HUES48 (cell line): ENCODE measurements at regions not wholly inside any gene's neighbourhood (a gene's known extent, or its start where the extent isn't known, plus 50 kb on each side); places are given as distances from the start of the nearest gene placed in this dataset.
"Not testable (repeated sequence)": the region's sequence is repeated elsewhere in the genome, so short reads cannot be mapped to it uniquely, and the experiment has no call there.

Experiments
- H3K27ac ChIP-seq: one replicate; pipeline ENCODE4 v1.7.0; 2013; ENCODE audit warnings: low read depth, low read length, inconsistent platforms
- H3K27me3 ChIP-seq: 2 replicates; pipeline ENCODE4 v1.6.1; 2013; ENCODE audit warnings: mild to moderate bottlenecking, low read length; ENCODE audit not compliant: control insufficient read depth, insufficient read depth
- H3K36me3 ChIP-seq: 2 replicates; pipeline ENCODE4 v1.6.1; 2013; ENCODE audit warnings: low read length; ENCODE audit not compliant: control insufficient read depth, insufficient read depth
- H3K4me1 ChIP-seq: 2 replicates; pipeline ENCODE4 v1.6.1; 2013; ENCODE audit warnings: mild to moderate bottlenecking, low read length; ENCODE audit not compliant: control insufficient read depth, insufficient read depth
- H3K4me3 ChIP-seq: 2 replicates; pipeline ENCODE4 v1.5.1; 2013; ENCODE audit warnings: mild to moderate bottlenecking, low read depth, low read length
- H3K9ac ChIP-seq: 2 replicates; pipeline ENCODE4 v1.6.1; 2013; ENCODE audit warnings: mild to moderate bottlenecking, low read depth, low read length, moderate library complexity
- H3K9me3 ChIP-seq: 2 replicates; pipeline ENCODE4 v1.6.1; 2013; ENCODE audit warnings: low read length; ENCODE audit not compliant: control insufficient read depth, insufficient read depth

GRCh38 chr4:54409270-54409817 is 180.3 kb downstream of the PDGFRA start:
- H3K27me3 ChIP-seq, H3K4me3 ChIP-seq, H3K36me3 ChIP-seq, H3K27ac ChIP-seq, H3K9me3 ChIP-seq, H3K9ac ChIP-seq: not testable (repeated sequence)
- peaks cover 14% of the 10 kb centered on the region; the same call in 1 of the 2 replicates for H3K4me1 ChIP-seq

DNA sequence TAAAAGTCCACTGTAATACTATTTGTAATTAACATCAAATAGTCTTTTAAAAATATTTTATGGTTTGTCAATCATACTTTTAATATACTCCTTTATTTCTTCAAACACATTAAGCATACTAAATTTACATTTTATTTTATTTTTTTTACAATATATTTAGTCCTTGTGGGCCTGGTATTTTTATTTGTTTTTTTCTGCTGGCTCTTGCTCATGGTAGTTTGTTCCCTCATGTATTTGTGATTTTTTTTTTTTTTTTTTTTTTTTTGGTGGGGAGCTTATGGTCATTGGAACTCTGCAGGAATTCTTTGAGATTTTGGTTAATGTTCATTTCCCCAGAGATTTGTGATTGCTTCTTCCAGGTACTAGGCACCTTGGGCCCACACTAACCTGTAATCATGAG is 185.5 kb downstream of the PDGFRA start:
- Histone ChIP-seq H3K4me1 (peaks cover 3% of the 10 kb centered on the region), H3K36me3 (no peaks in the 10 kb centered on the region), H3K27ac (no peak overlapping the region), H3K9ac (no peak overlapping the region), H3K4me3 (no peak overlapping the region), H3K27me3 (no peaks in the 10 kb centered on the region), H3K9me3 (no peaks in the 10 kb centered on the region)

- Histone ChIP-seq H3K36me3 (no peaks in the 10 kb centered on the region), H3K4me3 (no peak overlapping the region), H3K4me1 (no peaks in the 10 kb centered on the region; the same call in 1 of the 2 replicates)
These were observed 188.4 kb downstream of the PDGFRA start for GRCh38 chr4:54417476-54417875.

GRCh38 chr4:54418468-54418867 is 189.4 kb downstream of the PDGFRA start:
- H3K4me3 ChIP-seq, result no peak overlapping the region
- no peaks in the 10 kb centered on the region for H3K36me3 ChIP-seq
- no peak overlapping the region for H3K27ac ChIP-seq
- no peaks in the 10 kb centered on the region; the same call in 1 of the 2 replicates for H3K4me1 ChIP-seq
- H3K27me3 ChIP-seq, result no peaks in the 10 kb centered on the region
- no peaks in the 10 kb centered on the region for H3K9me3 ChIP-seq
- H3K9ac ChIP-seq, result no peak overlapping the region

More at GRCh38 chr4:54417476-54417875, 188.4 kb downstream of the PDGFRA start:
- Histone ChIP-seq H3K9ac (no peak overlapping the region), H3K27me3 (no peaks in the 10 kb centered on the region), H3K9me3 (no peaks in the 10 kb centered on the region), H3K27ac (no peak overlapping the region)

DNA sequence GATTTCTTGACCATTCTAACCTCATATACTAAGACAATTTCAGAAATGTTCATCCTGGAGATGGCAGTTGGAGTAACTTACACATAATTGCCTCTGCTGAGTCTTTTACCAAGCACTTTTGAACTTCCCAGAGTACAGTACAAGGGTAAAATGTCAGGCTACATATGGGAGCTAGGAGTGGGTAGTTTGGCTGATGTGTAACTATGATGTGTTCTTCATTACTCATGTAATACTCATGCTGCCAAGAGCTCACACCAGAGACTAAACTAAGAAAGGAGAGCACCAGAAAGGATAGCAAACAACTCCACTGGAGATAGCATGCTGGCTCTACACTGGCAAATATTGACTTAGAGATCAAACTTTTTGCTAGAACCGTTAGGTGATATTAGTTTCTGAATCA is 194.0 kb downstream of the PDGFRA start:
- no peak overlapping the region for H3K27ac ChIP-seq
- H3K9me3 ChIP-seq, result no peaks in the 10 kb centered on the region
- H3K36me3 ChIP-seq, result no peaks in the 10 kb centered on the region
- H3K27me3 ChIP-seq, result no peaks in the 10 kb centered on the region; the same call in 1 of the 2 replicates
- no peak overlapping the region for H3K9ac ChIP-seq
- H3K4me3 ChIP-seq, result no peak overlapping the region
- H3K4me1 ChIP-seq, result peaks cover 8% of the 10 kb centered on the region; the same call in 1 of the 2 replicates

GRCh38 chr4:54427826-54428225 is 198.7 kb downstream of the PDGFRA start:
- Histone ChIP-seq H3K4me1 (peaks cover 8% of the 10 kb centered on the region; the same call in 1 of the 2 replicates), H3K27me3 (no peaks in the 10 kb centered on the region; the same call in 1 of the 2 replicates)

GRCh38 chr4:54428940-54429339 is 199.8 kb downstream of the PDGFRA start:
- Histone ChIP-seq H3K9me3 (no peaks in the 10 kb centered on the region), H3K36me3 (no peaks in the 10 kb centered on the region), H3K4me1 (peaks cover 8% of the 10 kb centered on the region; the same call in 1 of the 2 replicates), H3K27ac (no peak overlapping the region), H3K4me3 (no peak overlapping the region), H3K27me3 (no peaks in the 10 kb centered on the region; the same call in 1 of the 2 replicates), H3K9ac (no peak overlapping the region)

More at GRCh38 chr4:54427826-54428225, 198.7 kb downstream of the PDGFRA start:
- H3K9me3 ChIP-seq, result no peaks in the 10 kb centered on the region
- H3K4me3 ChIP-seq, result no peak overlapping the region
- H3K36me3 ChIP-seq, result no peaks in the 10 kb centered on the region
- no peak overlapping the region for H3K27ac ChIP-seq
- no peak overlapping the region for H3K9ac ChIP-seq

DNA sequence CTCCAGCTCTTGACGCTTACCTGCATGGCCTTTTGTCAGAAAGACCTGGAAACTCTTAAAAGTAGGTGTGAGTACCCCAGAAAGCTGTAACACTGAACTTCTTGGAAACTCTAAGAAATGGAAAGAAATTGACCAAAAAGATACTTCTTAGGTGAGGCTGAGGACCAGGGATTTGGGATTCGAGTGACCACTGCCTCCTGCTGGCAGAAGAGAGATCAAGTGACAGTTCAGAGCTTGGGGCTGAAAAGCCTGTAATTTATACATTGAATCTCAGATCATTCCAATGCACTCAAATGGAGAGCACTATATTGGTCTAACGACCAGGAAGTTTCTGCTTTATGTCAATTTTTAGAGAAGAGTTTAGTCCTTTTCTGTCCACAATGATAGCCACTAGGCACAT is 204.6 kb downstream of the PDGFRA start:
- no peak overlapping the region for H3K27ac ChIP-seq
- no peaks in the 10 kb centered on the region for H3K4me1 ChIP-seq
- no peak overlapping the region for H3K4me3 ChIP-seq
- no peak overlapping the region for H3K9ac ChIP-seq
- no peaks in the 10 kb centered on the region for H3K9me3 ChIP-seq
- H3K27me3 ChIP-seq, result no peaks in the 10 kb centered on the region
- no peaks in the 10 kb centered on the region for H3K36me3 ChIP-seq

GRCh38 chr4:54439831-54440243 is 210.7 kb downstream of the PDGFRA start:
- Histone ChIP-seq H3K36me3 (no peaks in the 10 kb centered on the region), H3K9ac (no peak overlapping the region), H3K4me3 (no peak overlapping the region), H3K27ac (no peak overlapping the region), H3K27me3 (no peaks in the 10 kb centered on the region), H3K4me1 (no peaks in the 10 kb centered on the region), H3K9me3 (no peaks in the 10 kb centered on the region)

DNA sequence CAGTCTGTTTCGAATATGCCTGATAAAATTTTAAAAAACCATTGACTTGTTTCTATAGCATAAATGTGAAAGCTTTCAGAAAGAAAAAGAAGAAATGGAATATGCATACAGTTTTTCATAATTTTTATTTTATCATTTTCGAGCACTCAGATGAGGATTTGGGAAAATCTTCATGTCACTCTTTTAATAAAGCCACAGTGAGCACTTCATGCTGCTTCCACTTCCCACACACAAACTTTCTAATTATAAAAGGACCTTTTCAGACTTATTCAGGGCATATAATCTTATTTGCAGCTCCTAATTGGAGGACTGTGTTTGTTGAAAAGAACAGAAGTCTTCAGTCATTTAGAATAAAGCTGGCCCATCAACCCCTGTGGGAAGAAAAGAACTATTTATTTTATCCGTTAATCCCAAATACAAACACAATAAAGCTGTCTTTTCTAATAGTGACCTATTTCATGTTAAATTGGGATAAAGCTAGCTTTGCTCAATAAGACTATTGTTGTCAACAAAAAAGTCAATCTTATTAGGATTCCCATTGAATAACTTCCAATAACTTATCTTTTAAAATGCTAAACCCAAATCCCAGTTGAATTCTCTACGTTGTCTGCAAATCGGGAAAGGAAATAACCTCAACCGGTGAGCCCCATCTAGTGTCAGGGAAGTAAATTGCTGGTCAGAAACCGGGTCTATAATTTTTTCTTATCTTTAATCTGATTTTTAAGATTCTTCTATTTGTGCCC is 211.5 kb downstream of the PDGFRA start:
- no peaks in the 10 kb centered on the region for H3K4me1 ChIP-seq
- no peak overlapping the region for H3K27ac ChIP-seq
- no peaks in the 10 kb centered on the region for H3K9me3 ChIP-seq
- no peak overlapping the region for H3K4me3 ChIP-seq
- H3K9ac ChIP-seq, result no peak overlapping the region
- H3K27me3 ChIP-seq, result no peaks in the 10 kb centered on the region
- no peaks in the 10 kb centered on the region for H3K36me3 ChIP-seq

DNA sequence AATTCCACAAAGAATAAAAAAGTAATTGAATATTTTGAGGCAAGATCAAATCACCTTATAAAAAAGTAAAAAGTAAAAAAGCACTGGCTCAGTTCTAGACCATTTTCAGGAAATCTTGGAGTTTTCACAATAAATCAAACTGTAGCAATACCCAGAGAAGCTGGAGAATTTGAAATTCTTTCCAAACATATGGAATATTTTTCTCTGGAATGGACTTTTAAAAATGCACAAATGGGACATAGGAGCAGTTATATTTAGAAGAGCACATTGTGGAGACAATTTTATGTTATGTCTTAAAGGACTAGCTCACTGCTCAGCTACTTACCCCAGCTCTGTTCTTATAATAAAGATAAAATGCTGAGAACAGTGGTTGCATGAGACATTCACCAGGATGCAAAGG is 211.9 kb upstream of the KIT start:
- peaks cover 11% of the 10 kb centered on the region for H3K9me3 ChIP-seq
- no peaks in the 10 kb centered on the region for H3K27me3 ChIP-seq
- H3K4me1 ChIP-seq, result no peaks in the 10 kb centered on the region
- H3K9ac ChIP-seq, result no peak overlapping the region
- H3K4me3 ChIP-seq, result no peak overlapping the region
- H3K27ac ChIP-seq, result no peak overlapping the region
- H3K36me3 ChIP-seq, result no peaks in the 10 kb centered on the region
